GM12874 (cell line): ENCODE measurements at regions not wholly inside any gene's neighbourhood (a gene's known extent, or its start where the extent isn't known, plus 50 kb on each side); places are given as distances from the start of the nearest gene placed in this dataset.

Experiments
- CTCF ChIP-seq: IDR thresholded peaks from 2 replicates; pipeline ENCODE4 v1.5.1; 2011; ENCODE audit warnings: low read depth, mild to moderate bottlenecking, control low read depth, low read length, moderate library complexity; ENCODE audit not compliant: insufficient read depth

GRCh38 chr9:119736491-119737454, 367.5 kb upstream of the BRINP1 start:
- TF ChIP-seq CTCF: no peak

GRCh38 chr9:119727988-119728387, 358.8 kb upstream of the BRINP1 start:
- TF ChIP-seq CTCF: no peak

- TF ChIP-seq CTCF: no peak
These were observed 356.8 kb upstream of the BRINP1 start for GRCh38 chr9:119726035-119726434.

GRCh38 chr9:119722384-119722783, 353.1 kb upstream of the BRINP1 start:
- no peak for TF ChIP-seq CTCF

GRCh38 chr9:119712325-119712724, 343.1 kb upstream of the BRINP1 start:
- TF ChIP-seq CTCF: no peak

GRCh38 chr9:119709431-119709830, 340.2 kb upstream of the BRINP1 start:
- TF ChIP-seq CTCF: no peak

- TF ChIP-seq CTCF: no peak
These were observed 338.1 kb upstream of the BRINP1 start for GRCh38 chr9:119707228-119707845.
